Neural progenitor cell (in vitro differentiated cells): ENCODE measurements at regions not wholly inside any gene's neighbourhood (a gene's known extent, or its start where the extent isn't known, plus 50 kb on each side); places are given as distances from the start of the nearest gene placed in this dataset.

ENCODE experiments used
- DNase-seq: peaks from one replicate; pipeline ENCODE4 v3.0.0-alpha.2; 2016; ENCODE audit warnings: low spot score
- H2AFZ ChIP-seq: fragments of 200-600 bp; sonication (generic); replicated peaks from 2 replicates; pipeline ENCODE4 v1.6.1; 2016; ENCODE audit warnings: antibody characterized with exemption
- H3F3A ChIP-seq: fragments of 200-600 bp; sonication (generic); 2 replicates; pipeline ENCODE4 v1.6.1; 2016; ENCODE audit warnings: antibody characterized with exemption, low read depth
- H3K27ac ChIP-seq: fragments of 200-600 bp; sonication (generic); 2 replicates; pipeline ENCODE4 v1.5.1; 2016; ENCODE audit warnings: mild to moderate bottlenecking
- H3K27me3 ChIP-seq: fragments of 200-600 bp; sonication (generic); 2 replicates; pipeline ENCODE4 v1.6.1; 2016; ENCODE audit warnings: mild to moderate bottlenecking, moderate library complexity
- H3K36me3 ChIP-seq: fragments of 200-600 bp; sonication (generic); 2 replicates; pipeline ENCODE4 v1.5.1; 2016
- H3K4me1 ChIP-seq: fragments of 200-600 bp; sonication (generic); 2 replicates; pipeline ENCODE4 v1.6.1; 2016; ENCODE audit warnings: mixed run types
- H3K4me2 ChIP-seq: fragments of 200-600 bp; sonication (generic); 2 replicates; pipeline ENCODE4 v1.6.1; 2016
- H3K4me3 ChIP-seq: fragments of 200-600 bp; sonication (generic); 2 replicates; pipeline ENCODE4 v1.5.1; 2016
- H3K79me2 ChIP-seq: fragments of 200-600 bp; sonication (generic); 2 replicates; pipeline ENCODE4 v1.6.1; 2016; ENCODE audit warnings: low read depth
- H3K9ac ChIP-seq: fragments of 200-600 bp; sonication (generic); 2 replicates; pipeline ENCODE4 v1.6.1; 2016
- H3K9me3 ChIP-seq: fragments of 200-600 bp; sonication (generic); 2 replicates; pipeline ENCODE4 v1.5.1; 2016; ENCODE audit warnings: low read depth
- H4K20me1 ChIP-seq: fragments of 200-600 bp; sonication (generic); 2 replicates; pipeline ENCODE4 v1.6.1; 2016; ENCODE audit warnings: low read depth
- H3K27ac Mint-ChIP-seq: 3 replicates; pipeline ENCODE4 v1.8.0; 2021; ENCODE audit warnings: mixed read lengths
- H3K27me3 Mint-ChIP-seq: 2 replicates; pipeline ENCODE4 v1.8.0; 2022; ENCODE audit warnings: low read depth, mild to moderate bottlenecking, inconsistent platforms, moderate library complexity, mixed read lengths; ENCODE audit not compliant: insufficient read depth
- H3K36me3 Mint-ChIP-seq: 3 replicates; pipeline ENCODE4 v1.8.0; 2021; ENCODE audit warnings: mixed read lengths
- H3K4me1 Mint-ChIP-seq: 3 replicates; pipeline ENCODE4 v1.8.0; 2021; ENCODE audit warnings: mixed read lengths
- H3K4me3 Mint-ChIP-seq: 3 replicates; pipeline ENCODE4 v1.8.0; 2021; ENCODE audit warnings: mild to moderate bottlenecking, moderate library complexity, mixed read lengths
- H3K9me3 Mint-ChIP-seq: 3 replicates; pipeline ENCODE4 v1.8.0; 2020; ENCODE audit warnings: mixed read lengths
- CTCF ChIP-seq: fragments of 200-600 bp; sonication (generic); IDR thresholded peaks from 2 replicates; pipeline ENCODE4 v1.5.1; 2017; ENCODE audit warnings: antibody characterized with exemption, mild to moderate bottlenecking
- EZH2 ChIP-seq: fragments of 200-600 bp; sonication (generic); IDR thresholded peaks from 2 replicates; pipeline ENCODE4 v1.6.1; 2017; ENCODE audit warnings: antibody characterized with exemption, mild to moderate bottlenecking, moderate library complexity
- EZH2phosphoT487 ChIP-seq: fragments of 200-600 bp; sonication (generic); IDR thresholded peaks from 2 replicates; pipeline ENCODE4 v1.6.1; 2017; ENCODE audit warnings: antibody characterized with exemption

GRCh38 chr6:137334884-137335283 is 115.7 kb upstream of the IFNGR1 start:
- H3K4me1 Mint-ChIP-seq, result peaks cover 39% of the 10 kb centered on the region
- Histone ChIP-seq H3K9ac (no peak overlapping the region), H3K27me3 (no peaks in the 10 kb centered on the region), H3K4me1 (peaks cover 19% of the 10 kb centered on the region), H3K27ac (no peak overlapping the region), H3K4me3 (no peak overlapping the region), H3F3A (peaks cover 6% of the 10 kb centered on the region), H3K4me2 (no peak overlapping the region), H3K9me3 (no peaks in the 10 kb centered on the region), H3K36me3 (no peaks in the 10 kb centered on the region), H4K20me1 (no peaks in the 10 kb centered on the region), H2AFZ (no peak overlapping the region), H3K79me2 (no peaks in the 10 kb centered on the region)
- peaks cover 14% of the 10 kb centered on the region for H3K27me3 Mint-ChIP-seq
- TF ChIP-seq CTCF, result no peak
- no peak for TF ChIP-seq EZH2
- TF ChIP-seq EZH2phosphoT487, result no peak
- peaks cover 6% of the 10 kb centered on the region for H3K36me3 Mint-ChIP-seq
- peaks cover 2% of the 10 kb centered on the region for H3K9me3 Mint-ChIP-seq
- H3K27ac Mint-ChIP-seq, result no peak overlapping the region
- DNase-seq, result no peak
- H3K4me3 Mint-ChIP-seq, result no peak overlapping the region

GRCh38 chr6:137334094-137334493 is 114.9 kb upstream of the IFNGR1 start:
- no peak overlapping the region for H3K27ac ChIP-seq
- peaks cover 11% of the 10 kb centered on the region for H3K4me1 ChIP-seq
- no peak overlapping the region for H3K27ac Mint-ChIP-seq
- TF ChIP-seq EZH2 (no peak), EZH2phosphoT487 (no peak), CTCF (no peak)
- no peak for DNase-seq
- H3F3A ChIP-seq, result no peaks in the 10 kb centered on the region
- H3K27me3 Mint-ChIP-seq, result peaks cover 12% of the 10 kb centered on the region
- no peak overlapping the region for H3K9ac ChIP-seq
- no peak overlapping the region for H3K4me3 Mint-ChIP-seq
- H3K9me3 ChIP-seq, result no peaks in the 10 kb centered on the region
- H3K4me2 ChIP-seq, result no peak overlapping the region
- no peaks in the 10 kb centered on the region for H3K79me2 ChIP-seq
- no peaks in the 10 kb centered on the region for H4K20me1 ChIP-seq
- peaks cover 32% of the 10 kb centered on the region for H3K4me1 Mint-ChIP-seq
- no peaks in the 10 kb centered on the region for H3K27me3 ChIP-seq
- no peak overlapping the region for H2AFZ ChIP-seq
- peaks cover 2% of the 10 kb centered on the region for H3K9me3 Mint-ChIP-seq
- H3K4me3 ChIP-seq, result no peak overlapping the region
- peaks cover 6% of the 10 kb centered on the region for H3K36me3 Mint-ChIP-seq
- H3K36me3 ChIP-seq, result no peaks in the 10 kb centered on the region

- H3K9ac ChIP-seq, result no peak overlapping the region
- no peaks in the 10 kb centered on the region for H3K79me2 ChIP-seq
- no peak overlapping the region for H2AFZ ChIP-seq
- no peaks in the 10 kb centered on the region for H3K36me3 ChIP-seq
- Mint-ChIP-seq H3K4me3 (no peak overlapping the region), H3K27ac (no peak overlapping the region), H3K9me3 (peaks cover 5% of the 10 kb centered on the region), H3K36me3 (peaks cover 6% of the 10 kb centered on the region), H3K4me1 (peaks cover 23% of the 10 kb centered on the region), H3K27me3 (peaks cover 11% of the 10 kb centered on the region)
- H4K20me1 ChIP-seq, result no peaks in the 10 kb centered on the region
- H3K9me3 ChIP-seq, result no peaks in the 10 kb centered on the region
- DNase-seq, result no peak
- no peak for TF ChIP-seq CTCF
- TF ChIP-seq EZH2phosphoT487, result no peak
- no peak for TF ChIP-seq EZH2
- no peaks in the 10 kb centered on the region for H3K27me3 ChIP-seq
- H3K4me3 ChIP-seq, result no peak overlapping the region
- H3K4me2 ChIP-seq, result no peak overlapping the region
- no peaks in the 10 kb centered on the region for H3F3A ChIP-seq
- H3K27ac ChIP-seq, result no peak overlapping the region
- H3K4me1 ChIP-seq, result peaks cover 9% of the 10 kb centered on the region
Measured at GRCh38 chr6:137332637-137333280, 113.6 kb upstream of the IFNGR1 start.
